ENCODE measurements at regions not wholly inside any gene's neighbourhood (a gene's known extent, or its start where the extent isn't known, plus 50 kb on each side); places are given as distances from the start of the nearest gene placed in this dataset.

DNA sequence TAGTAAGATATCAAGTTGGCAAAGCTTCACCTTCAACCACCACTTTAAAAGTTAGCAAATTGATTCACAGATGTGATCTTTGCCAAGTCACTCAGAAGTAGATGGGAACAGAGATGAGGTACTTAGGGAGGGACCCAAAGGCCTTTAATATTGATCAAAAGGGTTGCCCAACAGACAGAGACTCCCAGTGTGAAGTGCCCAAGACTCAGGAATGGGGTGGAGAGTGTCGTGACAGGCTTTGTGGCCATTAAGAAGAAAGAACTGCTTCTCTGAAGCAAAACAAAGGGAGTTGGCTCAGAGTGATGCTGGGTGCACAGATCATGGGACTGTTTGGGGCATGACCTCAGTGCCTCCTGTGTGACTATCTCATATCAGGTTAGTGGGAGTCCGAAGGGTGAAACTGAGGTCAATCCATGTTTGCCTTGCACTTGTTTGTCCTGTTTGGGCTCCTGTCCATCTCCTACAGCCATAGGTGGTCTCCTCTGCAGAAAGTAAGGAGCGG is 132.3 kb downstream of the APIP start (continued):
- no peak for TF ChIP-seq CENPBD1 (CRISPR knock-in tag; IDR thresholded peaks at IDR 0.05; ENCODE audit: borderline replicate concordance, low read depth)
- TF ChIP-seq BRD4 (CRISPR knock-in tag; IDR thresholded peaks at IDR 0.05) = peak; percentile 48; the same call in 1 of the 2 replicates
- TF ChIP-seq SPEN (CRISPR knock-in tag; IDR thresholded peaks at IDR 0.05; ENCODE audit: low read depth) = peak; percentile 64; the same call in 1 of the 2 replicates
- TF ChIP-seq SKIL (CRISPR knock-in tag; IDR thresholded peaks at IDR 0.05; ENCODE audit: borderline replicate concordance) = peak; percentile 77; the same call in 1 of the 2 replicates
- TF ChIP-seq CREM (IDR thresholded peaks at IDR 0.05) = peak; percentile 38; the same call in 1 of the 2 replicates
- TF ChIP-seq CREM (CRISPR knock-in tag; IDR thresholded peaks at IDR 0.05) = no peak
- peak; percentile 77; the same call in 1 of the 2 replicates for TF ChIP-seq HMG20A (CRISPR knock-in tag; IDR thresholded peaks at IDR 0.05; ENCODE audit: borderline replicate concordance)
- TF ChIP-seq JARID2 (CRISPR knock-in tag; IDR thresholded peaks at IDR 0.05; ENCODE audit: insufficient replicate concordance) = no peak
- TF ChIP-seq ZNF570 (CRISPR knock-in tag; IDR thresholded peaks at IDR 0.05; ENCODE audit: borderline replicate concordance) = no peak
- TF ChIP-seq NFRKB (IDR thresholded peaks at IDR 0.05) = no peak
- TF ChIP-seq, protein P1, sequence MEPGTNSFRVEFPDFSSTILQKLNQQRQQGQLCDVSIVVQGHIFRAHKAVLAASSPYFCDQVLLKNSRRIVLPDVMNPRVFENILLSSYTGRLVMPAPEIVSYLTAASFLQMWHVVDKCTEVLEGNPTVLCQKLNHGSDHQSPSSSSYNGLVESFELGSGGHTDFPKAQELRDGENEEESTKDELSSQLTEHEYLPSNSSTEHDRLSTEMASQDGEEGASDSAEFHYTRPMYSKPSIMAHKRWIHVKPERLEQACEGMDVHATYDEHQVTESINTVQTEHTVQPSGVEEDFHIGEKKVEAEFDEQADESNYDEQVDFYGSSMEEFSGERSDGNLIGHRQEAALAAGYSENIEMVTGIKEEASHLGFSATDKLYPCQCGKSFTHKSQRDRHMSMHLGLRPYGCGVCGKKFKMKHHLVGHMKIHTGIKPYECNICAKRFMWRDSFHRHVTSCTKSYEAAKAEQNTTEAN (CRISPR knock-in tag; conservative IDR thresholded peaks at IDR 0.05) = peak; percentile 83; the same call in 1 of the 2 replicates
- no peak; the same call in 1 of the 2 replicates for TF ChIP-seq ZNF878 (CRISPR knock-in tag; IDR thresholded peaks at IDR 0.05)
- no peak for TF ChIP-seq ZNF234 (CRISPR knock-in tag; conservative IDR thresholded peaks at IDR 0.05)
- no peak for TF ChIP-seq SYNCRIP (IDR thresholded peaks at IDR 0.05; ENCODE audit: insufficient read depth, low read depth, low read length)
- TF ChIP-seq PPARG (CRISPR knock-in tag; conservative IDR thresholded peaks at IDR 0.05) = 0 out of 2 replicates have a peak, but pooled peaks have one; percentile 12
- TF ChIP-seq KDM1A (CRISPR knock-in tag; IDR thresholded peaks at IDR 0.05) = 0 out of 2 replicates have a peak, but pooled peaks have one; percentile 16
- TF ChIP-seq, protein P2, sequence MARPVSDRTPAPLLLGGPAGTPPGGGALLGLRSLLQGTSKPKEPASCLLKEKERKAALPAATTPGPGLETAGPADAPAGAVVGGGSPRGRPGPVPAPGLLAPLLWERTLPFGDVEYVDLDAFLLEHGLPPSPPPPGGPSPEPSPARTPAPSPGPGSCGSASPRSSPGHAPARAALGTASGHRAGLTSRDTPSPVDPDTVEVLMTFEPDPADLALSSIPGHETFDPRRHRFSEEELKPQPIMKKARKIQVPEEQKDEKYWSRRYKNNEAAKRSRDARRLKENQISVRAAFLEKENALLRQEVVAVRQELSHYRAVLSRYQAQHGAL (CRISPR knock-in tag; IDR thresholded peaks at IDR 0.05; ENCODE audit: not compliant biosample characterization) = no peak
- no peak for TF ChIP-seq HOXA5 (CRISPR knock-in tag; IDR thresholded peaks at IDR 0.05)
- peak; percentile 98 for TF ChIP-seq RXRA (CRISPR knock-in tag; IDR thresholded peaks at IDR 0.05)
- TF ChIP-seq ZFP36L1 (CRISPR knock-in tag; IDR thresholded peaks at IDR 0.05) = no peak
- no peak for TF ChIP-seq SNRNP70 (IDR thresholded peaks at IDR 0.05; ENCODE audit: low read depth, low read length)
- peak; percentile 60 for TF ChIP-seq PHF21A (CRISPR knock-in tag; IDR thresholded peaks at IDR 0.05)
- TF ChIP-seq DNMT1 (CRISPR knock-in tag; IDR thresholded peaks at IDR 0.05) = no peak
- TF ChIP-seq TCF7 (IDR thresholded peaks at IDR 0.05; ENCODE audit: low read depth) = peak; percentile 61
- no peak for TF ChIP-seq PLRG1 (conservative IDR thresholded peaks at IDR 0.05)
- no peak for TF ChIP-seq HHEX (CRISPR knock-in tag; IDR thresholded peaks at IDR 0.05)
- TF ChIP-seq SP4 (CRISPR knock-in tag; IDR thresholded peaks at IDR 0.05) = no peak
